ENCODE measurements at regions not wholly inside any gene's neighbourhood (a gene's known extent, or its start where the extent isn't known, plus 50 kb on each side); places are given as distances from the start of the nearest gene placed in this dataset.

DNA sequence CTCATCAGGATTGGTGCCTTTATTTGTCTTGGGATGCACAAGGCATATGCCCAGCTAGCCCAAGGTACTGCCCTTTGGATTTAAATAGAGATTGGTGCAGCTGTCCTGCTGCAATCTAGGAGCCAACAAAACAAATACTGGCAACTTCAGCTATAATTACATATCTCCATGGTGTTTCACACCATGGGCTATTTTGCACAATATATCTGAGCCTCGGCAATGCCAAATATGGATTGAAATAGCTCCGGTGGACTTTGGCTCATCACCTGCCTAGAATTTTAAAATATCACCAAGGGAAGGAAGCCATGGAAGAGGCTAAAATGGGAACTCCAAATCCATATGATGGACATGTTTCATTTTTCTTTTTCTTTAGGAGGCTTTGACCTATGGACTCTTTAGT lies 367.8 kb upstream of the UMPS start:
- TF ChIP-seq, protein P1, sequence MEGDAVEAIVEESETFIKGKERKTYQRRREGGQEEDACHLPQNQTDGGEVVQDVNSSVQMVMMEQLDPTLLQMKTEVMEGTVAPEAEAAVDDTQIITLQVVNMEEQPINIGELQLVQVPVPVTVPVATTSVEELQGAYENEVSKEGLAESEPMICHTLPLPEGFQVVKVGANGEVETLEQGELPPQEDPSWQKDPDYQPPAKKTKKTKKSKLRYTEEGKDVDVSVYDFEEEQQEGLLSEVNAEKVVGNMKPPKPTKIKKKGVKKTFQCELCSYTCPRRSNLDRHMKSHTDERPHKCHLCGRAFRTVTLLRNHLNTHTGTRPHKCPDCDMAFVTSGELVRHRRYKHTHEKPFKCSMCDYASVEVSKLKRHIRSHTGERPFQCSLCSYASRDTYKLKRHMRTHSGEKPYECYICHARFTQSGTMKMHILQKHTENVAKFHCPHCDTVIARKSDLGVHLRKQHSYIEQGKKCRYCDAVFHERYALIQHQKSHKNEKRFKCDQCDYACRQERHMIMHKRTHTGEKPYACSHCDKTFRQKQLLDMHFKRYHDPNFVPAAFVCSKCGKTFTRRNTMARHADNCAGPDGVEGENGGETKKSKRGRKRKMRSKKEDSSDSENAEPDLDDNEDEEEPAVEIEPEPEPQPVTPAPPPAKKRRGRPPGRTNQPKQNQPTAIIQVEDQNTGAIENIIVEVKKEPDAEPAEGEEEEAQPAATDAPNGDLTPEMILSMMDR (IDR thresholded peaks at IDR 0.05) = no peak
- TF ChIP-seq POLR2A (IDR thresholded peaks at IDR 0.05) = no peak
